ENCODE measurements at regions not wholly inside any gene's neighbourhood (a gene's known extent, or its start where the extent isn't known, plus 50 kb on each side); places are given as distances from the start of the nearest gene placed in this dataset.

- TF ChIP-seq CTCF (conservative IDR thresholded peaks at IDR 0.05; ENCODE audit: low read depth, low read length), result no peak
- no peak for DNase-seq (ENCODE audit: low read depth)
- no peak overlapping the region for H3K4me3 ChIP-seq (ENCODE audit: low read length)
Measured at GRCh38 chr4:81287101-81287500, 72.1 kb upstream of the PRKG2 start.

- H3K4me3 ChIP-seq (ENCODE audit: low read length), result no peak overlapping the region
- no peak for DNase-seq (ENCODE audit: low read depth)
- TF ChIP-seq CTCF (conservative IDR thresholded peaks at IDR 0.05; ENCODE audit: low read depth, low read length), result no peak
Measured at GRCh38 chr4:81282131-81282530, 67.1 kb upstream of the PRKG2 start.

- no peak overlapping the region for H3K4me3 ChIP-seq (ENCODE audit: low read length)
- TF ChIP-seq CTCF (conservative IDR thresholded peaks at IDR 0.05; ENCODE audit: low read depth, low read length), result no peak
- DNase-seq (ENCODE audit: low read depth), result no peak
Measured at GRCh38 chr4:81274460-81274859, 59.4 kb upstream of the PRKG2 start.

DNA sequence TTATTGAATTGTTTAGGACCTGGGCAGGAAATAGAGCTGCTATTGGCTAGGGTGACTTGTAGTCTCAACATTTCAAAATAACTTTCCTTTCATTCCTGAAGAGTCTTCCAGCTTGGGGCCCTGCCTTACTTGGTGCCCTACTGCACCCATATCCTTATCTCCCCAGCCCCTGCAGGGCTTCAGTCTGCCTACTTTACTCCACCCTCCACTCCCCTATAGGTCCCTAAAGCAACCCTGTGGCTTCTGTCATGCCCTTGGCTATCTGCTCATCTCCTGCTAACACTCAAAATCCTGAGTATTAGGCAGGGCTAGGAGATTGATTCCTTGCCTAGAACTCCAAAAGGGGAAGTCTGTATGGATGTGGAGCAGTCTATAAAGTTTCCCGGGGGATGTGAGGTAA is 57.6 kb upstream of the PRKG2 start:
- no peak overlapping the region for H3K4me3 ChIP-seq (ENCODE audit: low read length)
- no peak for TF ChIP-seq CTCF (conservative IDR thresholded peaks at IDR 0.05; ENCODE audit: low read depth, low read length)
- DNase-seq (ENCODE audit: low read depth), result no peak

Measured in retinal pigment epithelial cell (primary cell).